ENCODE measurements at regions not wholly inside any gene's neighbourhood (a gene's known extent, or its start where the extent isn't known, plus 50 kb on each side); places are given as distances from the start of the nearest gene placed in this dataset.

DNA sequence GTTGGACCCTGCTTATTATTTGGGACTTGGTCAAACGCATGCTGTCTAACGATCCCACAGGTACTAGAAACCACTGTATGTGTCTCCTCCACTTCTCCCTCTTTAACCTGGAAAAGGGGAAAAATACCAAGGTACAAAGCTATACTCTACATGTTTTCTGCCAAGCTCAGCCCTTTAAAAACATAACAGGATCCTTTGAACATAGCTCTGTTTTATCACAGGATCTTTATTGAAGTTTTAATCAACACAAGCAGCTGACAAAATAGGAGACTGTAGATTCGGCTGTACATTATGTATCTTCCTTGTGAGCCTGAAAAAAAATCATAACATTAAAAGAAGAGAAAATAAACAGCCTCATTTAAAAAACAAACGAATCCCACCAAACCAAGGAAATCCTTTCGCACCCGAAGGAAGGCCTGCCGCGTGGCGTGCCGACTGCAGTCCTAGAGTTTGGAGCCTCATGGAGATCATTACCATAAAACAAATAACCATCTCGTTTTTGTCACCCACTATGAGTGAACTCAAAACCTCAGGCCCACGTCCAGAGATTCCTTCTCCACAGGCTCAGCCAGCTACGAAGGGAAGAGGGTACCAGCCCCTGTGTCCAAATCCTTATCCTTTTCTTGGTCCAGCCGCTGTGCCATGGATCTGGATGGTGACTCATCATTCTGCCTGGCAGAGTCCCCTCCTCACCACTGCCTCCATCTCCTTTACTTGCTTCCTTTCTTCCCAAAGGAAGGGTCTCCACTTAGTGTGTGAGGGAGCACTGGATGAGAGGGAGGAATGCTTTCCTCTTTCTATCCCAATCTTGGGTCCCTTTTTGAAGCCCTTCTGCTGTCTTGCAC lies 651.1 kb downstream of the CCDC171 start:
- no peak for DNase-seq

DNA sequence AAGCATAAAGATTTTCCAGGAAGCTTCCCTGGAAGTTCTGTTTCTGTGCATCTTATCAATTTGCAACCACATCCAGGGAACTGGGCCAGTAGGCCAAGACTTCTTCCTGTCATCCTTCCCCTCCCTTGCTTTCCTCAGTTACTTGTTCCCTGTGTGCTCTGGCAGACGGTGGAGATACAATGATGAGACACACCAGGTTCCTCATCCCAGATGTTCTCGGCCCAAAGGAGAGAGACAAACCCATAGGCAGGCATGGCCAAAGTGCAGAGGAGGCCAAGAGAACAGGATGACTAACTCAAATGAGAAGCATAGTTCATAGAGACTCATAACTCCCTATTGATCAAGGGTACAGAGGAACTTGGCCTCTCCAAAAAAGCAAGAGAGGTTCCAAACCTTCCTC lies 652.6 kb downstream of the CCDC171 start:
- DNase-seq: no peak

DNA sequence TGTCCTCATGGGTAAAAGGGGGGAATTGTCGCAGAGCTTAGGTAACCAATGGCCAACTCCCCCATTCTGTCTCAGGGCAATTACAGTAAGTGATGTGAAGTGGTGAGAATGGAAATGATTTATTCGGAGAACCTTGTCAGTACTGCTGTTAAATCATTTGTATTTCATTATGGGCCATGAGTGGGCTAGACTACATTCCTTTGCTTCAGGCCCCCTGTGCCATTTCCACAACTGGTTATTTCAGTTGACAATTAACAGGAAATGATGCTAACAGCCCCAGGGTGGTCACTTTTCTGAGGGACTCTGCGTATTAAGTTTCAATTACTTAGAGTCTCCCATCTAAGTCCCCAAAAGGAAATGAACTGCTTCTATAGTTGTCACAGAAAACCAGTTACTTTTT lies 653.7 kb downstream of the CCDC171 start:
- no peak for DNase-seq

DNA sequence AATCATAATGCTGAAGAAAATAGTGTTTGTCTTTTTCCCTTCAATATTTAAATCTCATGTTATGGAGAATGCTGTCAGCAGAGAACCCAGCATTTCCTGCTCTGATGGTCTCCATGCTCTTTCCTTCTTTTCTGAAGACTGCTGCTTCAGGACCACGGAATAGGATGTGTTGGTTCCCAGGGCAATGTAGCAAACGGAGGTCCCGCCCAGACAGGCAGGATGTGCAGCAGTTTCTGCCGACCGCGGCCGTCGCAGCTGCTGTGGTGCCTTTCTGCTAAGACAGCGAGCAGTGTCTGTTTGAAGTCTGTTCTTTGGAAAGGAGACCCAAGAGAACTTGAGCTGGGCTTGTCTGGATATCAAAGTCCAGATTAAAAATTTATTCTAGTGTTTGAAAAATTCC lies 654.3 kb downstream of the CCDC171 start:
- no peak for DNase-seq

DNA sequence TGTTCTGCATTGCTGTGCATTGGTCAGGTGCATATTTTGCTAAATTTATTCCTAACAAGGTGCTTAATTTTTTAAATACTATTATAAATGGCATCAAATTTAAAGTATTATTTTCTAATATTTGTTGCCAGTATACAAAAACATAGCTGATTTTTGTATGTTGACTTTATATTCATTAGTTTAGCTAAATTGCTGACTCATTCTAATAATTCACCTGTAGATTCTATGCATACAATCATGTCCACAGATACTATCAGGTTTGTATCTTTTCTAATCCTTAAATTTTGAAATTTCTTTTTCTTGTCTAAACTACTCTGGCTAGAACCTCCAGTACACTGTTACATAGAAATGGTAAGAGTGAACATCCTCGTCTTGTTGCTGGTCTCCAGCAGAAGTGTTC lies 657.6 kb downstream of the CCDC171 start:
- DNase-seq: no peak

DNA sequence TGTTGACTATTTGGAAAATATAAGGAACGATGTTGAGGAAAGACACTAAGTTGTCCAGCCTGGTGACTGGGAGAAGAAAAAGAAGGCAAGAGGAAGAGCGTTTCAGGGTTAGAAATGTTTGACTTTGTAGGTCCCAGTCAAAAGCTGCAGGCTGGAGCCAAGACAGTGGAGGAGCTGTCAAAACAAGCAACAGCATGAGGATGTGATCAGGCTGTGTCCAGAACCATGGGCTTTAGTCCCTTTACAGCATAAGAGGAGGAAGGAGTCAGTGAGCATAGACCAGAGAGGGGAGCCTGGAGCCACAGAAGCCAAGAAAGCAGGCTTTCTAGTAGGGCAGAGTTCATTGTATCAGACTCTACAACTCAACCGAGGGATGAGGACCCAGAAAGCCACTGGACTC lies 658.5 kb downstream of the BNC2 start:
- no peak for DNase-seq

DNA sequence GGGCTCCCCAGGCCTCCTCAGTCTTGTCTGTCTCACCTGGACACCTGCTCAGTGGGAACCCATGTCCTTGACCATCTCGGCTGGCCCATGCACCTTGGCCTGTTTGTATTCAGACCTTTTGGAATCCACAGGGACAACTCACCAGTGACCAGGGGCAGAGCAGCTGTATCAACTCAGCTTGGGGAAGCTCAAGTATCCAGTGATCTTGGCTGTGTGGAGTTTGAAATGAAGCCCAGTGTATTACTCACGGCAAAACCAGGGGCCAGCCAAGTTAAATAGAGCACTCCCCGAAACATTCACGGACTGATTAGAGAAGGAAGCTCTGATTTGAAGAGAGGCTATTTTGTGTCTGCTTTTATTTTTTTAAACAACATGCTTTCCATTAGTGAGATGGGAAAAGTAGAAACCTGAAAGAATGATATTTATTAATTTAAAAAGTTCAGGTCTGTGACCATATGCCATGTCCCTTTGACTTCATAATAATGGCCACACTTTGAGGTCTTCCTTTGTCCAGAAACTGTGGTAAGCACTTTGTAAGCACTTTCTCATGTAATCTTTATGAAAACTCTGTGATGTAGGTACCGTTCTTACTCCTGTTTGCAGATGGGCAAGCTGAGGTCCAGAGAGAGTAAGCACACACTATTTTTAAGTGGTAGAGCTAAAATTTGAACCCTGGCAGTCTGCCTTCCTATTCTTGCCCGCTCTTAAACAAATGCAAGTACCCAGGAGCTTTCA lies 656.5 kb downstream of the BNC2 start:
- DNase-seq: no peak

DNA sequence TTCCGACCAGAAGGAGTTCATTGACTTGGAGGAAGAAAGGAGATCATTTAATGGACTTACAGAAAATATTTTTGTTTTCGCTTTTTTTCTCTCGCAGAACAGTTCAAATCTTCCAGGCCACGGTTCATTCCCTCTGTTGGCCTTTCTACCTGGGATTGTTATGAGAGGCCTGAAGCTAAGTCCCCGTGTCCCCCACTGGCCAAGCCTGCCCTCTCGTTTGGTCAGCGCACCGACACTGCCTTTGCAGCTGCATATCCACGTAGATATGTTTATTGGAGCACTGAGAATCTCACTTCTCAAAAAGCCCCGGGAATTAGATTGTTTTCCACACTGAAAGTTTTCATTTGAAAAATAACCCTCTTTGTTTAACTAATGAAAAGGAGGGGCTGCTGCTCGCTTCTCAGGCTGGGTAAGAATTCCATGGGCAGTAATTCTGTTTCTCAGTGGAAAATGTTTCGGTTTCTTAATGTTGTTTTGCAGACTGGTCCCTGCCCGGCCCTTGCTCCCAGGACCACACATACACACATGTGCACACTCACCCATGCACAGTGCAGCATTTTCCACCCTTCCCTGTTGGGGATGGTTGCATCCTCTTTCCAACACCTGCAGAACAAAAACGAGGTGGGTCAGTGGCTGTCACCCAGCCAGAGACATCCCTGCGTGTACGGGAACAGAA lies 655.7 kb downstream of the BNC2 start:
- no peak for DNase-seq

DNA sequence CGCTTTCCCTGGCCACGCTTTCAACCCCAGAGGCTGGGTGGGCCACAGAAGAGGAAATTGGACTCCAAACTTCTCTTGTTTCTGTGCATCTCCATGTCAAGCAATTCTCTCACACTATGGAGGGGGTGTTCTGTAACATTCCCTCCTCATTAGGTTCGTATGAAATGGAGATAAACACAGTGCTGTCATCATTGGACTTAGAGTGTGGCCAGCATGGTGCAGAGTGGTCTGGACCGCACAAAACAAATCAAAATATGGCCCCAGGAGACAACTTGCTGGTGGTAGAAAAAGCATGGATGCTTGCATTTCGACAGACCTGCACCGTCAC lies 655.2 kb downstream of the BNC2 start:
- DNase-seq: no peak

DNA sequence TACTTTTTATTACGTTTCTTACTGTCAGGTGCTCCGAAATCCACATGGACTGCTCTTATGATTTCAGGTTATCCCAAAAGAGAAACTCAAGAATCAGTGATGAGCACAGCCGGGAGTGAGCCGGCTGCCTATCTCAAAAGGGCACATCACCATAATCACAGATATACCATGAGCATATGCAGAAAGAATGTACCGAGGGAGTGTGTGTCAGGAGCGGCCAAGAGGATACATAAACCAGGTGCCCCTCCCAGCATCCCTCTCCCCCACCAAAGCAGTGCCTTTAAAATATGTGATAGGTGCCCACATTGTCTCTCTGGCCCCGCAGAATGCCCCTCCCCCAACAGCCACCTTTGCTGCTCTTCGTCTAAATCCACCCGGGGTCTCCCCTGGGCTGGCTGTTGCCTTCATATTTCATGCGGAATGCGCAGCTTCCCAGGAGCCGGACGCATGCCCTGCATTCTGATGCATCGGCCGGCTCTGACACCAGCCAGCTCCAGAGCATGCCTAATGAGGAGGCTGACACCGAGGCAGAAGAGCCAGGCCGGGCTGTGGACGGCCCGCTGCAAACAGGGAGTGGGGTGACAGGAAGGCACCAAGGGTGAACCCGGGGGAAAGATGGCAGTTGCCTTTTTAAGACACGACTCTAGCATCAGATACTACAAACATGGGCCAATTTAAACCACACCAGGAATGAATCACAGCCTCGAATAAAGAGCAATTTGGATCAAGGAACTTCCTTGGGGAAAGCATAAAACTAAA lies 652.3 kb downstream of the BNC2 start:
- DNase-seq: no peak

DNA sequence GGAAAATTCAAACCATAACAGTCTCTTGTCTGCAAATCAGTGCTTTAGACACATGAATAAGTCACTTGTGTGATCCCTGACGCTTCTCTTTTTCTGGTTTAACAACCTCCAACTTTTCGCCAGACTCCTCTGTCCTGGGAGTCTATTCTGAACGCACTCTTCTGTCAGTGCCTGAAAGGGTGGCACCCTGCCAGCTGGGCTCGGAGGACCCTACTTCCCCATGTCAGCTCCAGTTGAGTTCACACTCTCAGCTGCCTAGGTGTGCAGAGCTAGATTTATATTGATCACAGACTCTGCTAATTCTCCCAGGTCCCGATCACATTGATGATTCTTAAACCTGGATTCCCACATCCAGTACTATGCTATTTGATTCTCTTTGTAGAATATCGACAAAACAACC lies 649.1 kb downstream of the BNC2 start:
- no peak for DNase-seq

DNA sequence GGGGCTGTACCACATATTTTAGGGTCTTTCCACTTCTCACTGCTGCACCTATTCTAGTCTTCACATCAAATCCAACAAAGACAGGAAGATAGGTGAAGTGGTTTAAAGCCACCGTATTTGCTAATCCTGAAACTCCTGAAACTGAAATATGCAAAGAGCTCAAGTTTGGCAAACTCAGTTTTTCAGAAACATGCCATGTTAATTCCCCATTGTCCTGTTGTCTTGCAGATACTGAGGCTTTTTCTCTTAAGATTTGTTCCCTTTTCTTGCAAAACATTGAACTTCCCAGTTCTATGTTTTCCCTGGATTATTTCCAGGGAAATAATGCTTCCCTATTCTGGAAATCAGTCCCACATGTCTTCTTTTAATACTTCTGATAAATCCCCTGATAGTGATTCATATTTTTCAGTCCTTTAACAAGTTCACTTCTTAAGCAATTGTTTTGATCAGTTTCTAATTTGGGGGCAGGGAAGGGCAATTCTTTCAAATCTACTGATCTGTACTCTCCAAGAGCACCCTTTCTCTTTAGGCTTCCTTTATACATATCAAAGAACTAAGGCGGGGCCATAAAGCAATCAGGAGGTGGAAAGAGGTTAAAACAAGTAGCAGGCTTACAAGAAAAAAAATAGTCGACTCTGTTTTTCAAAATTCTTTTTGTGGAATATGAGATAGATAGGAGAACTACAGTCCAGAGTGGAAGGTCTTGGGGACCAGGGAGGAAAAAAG lies 648.5 kb downstream of the BNC2 start:
- DNase-seq: no peak

DNA sequence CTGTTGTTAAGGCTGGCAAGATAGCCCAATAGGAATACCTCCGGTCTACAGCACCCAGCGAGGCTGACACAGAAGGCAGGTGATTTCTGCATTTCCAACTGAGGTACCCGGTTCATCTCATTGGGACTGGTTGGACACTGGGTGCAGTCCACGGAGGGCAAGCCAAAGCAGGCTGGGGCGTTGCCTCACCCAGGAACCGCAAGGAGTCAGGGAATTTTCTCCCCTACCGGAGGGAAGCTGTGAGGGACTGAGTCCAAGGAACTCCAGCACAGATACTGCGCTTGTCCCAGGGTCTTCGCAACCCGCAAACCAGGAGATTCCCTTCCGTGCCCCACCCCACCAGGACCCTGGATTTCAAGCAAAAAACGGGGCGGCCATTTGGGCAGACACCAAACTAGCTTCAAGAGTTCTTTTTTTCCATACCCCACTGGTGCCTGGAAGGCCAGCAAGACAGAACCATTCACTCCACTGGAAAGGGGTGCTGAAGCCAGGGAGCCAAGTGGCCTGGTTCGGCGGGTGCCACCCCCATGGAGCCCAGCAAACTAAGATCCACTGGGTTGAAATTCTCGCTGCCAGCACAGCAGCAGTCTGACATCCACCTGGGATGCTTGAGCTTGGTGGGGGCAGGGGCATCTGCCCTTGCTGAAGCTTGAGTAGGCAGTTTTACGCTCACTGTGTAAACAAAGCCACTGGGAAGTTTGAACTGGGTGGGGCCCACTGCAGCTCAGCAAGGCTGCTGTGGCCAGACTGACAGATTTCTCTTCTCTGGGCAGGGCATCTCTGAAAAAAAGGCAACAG lies 647.2 kb downstream of the BNC2 start:
- no peak for DNase-seq

DNA sequence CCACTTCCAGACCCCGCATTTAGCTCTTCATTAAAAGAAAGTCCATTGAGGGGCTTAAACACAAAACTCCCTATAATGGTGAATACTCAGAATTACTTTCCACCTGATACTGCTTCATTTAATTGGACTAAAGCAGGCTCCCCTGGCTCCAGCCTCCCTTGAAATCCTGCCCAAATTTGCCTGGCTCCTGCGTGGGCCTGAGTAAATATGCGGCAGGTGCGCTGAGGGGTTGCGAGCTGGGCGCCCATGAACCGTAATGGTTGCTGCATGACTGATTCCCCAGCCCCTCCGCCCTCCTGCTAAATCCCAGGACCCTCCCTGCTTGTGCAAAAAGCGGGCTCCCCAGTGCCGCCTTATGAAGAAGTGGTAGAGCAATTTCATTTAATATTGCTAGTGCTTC lies 639.7 kb downstream of the BNC2 start:
- DNase-seq: no peak

DNA sequence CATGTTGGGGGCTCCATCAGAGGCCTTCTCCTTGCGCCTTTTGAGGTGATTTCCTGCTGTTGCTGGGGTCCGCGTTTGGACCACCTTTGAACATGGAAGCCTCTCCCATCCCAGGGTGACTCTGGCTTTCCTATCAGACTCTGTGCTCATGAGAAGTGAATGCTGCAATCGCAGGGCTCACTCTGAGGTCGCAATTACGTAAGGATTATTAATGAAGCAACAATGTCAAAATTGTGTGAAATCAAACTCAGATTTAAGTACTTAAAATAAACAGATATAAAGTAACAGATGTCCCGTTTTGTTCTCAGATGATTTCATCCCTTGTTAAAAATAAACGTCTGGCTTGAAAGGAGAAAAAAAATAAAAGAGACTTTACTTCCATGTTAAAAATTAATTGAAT lies 634.2 kb downstream of the BNC2 start:
- no peak for DNase-seq

DNA sequence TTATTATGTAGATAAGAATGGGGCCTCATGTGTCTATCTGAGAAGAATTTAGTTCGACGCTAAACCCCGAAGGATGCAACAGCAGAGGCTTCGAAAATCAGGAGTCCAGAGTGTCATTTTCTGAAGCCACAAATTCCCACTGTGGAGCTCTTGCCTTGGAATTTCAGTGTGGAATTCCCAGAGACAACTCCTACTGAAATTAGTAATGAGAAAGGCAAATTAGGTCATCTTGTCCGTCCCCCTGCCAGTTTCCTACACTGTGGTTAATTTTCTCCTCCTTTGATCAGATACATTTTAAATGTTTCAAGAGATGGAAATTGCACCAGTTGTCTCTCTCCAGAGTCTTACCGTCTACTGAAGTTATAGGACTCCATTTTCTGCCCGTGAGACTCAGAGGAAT lies 633.6 kb downstream of the BNC2 start:
- DNase-seq: no peak

DNA sequence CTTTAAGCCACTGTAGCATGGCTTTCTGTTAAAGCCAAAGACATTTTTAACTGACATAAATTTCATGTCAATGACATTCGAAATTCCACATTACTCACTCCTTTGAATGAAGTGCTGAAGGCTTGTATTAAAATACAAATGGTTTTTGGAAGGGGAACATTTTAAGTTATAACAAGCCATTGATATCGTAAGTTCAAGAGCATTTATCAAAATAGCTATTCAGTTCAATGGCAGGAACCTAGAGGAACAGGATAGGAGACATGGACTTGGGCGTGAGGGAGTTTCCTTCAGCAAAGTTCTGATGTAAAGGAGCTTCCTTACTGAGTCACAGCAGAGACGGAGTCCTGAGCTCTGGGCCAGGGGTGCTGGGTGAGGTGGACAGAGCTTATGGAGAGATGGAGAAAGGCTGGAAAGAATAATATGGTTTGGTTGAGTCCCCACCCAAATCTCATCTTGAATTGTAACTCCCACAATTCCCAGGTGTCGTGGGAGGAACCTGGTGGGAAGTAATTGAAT lies 631.8 kb downstream of the BNC2 start:
- DNase-seq: no peak

DNA sequence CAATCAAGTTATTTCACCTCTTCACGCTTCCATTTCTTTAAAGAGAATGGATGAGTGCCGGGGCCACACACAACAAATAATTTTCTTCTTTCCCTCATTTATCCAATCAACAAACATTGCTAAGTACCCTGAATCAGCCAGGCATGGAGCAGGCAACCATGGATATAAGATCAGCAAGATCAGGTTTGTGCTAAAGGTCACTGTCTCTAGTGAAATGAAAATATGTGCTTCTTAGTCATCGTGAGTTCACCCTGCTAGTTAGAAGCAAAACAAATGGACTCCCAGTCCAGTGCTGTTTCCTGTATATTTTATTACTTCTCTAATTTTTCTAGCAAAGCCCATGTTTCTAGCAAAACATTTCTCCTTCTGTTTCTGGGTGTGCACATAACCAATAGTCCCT lies 629.2 kb downstream of the BNC2 start:
- DNase-seq: no peak

DNA sequence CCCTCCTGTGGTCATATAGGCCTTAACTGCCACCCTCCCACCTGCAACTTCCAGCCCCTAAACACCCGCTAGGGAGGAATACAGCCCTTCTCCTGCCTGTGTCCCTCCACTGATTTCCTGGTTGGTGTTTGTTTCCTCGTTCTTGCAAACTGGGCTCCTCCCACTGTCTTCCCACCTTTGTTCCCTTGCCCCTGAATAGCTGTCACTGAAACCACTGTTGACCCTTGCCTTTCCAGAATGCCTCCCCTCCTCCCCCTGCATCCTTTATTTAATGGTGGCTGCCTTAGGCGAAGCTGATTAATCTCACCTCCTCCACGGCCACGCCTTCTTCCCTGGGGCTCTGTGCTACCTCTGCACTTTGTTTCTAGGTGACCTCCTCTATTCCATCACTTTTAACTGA lies 626.7 kb downstream of the BNC2 start:
- no peak for DNase-seq

DNA sequence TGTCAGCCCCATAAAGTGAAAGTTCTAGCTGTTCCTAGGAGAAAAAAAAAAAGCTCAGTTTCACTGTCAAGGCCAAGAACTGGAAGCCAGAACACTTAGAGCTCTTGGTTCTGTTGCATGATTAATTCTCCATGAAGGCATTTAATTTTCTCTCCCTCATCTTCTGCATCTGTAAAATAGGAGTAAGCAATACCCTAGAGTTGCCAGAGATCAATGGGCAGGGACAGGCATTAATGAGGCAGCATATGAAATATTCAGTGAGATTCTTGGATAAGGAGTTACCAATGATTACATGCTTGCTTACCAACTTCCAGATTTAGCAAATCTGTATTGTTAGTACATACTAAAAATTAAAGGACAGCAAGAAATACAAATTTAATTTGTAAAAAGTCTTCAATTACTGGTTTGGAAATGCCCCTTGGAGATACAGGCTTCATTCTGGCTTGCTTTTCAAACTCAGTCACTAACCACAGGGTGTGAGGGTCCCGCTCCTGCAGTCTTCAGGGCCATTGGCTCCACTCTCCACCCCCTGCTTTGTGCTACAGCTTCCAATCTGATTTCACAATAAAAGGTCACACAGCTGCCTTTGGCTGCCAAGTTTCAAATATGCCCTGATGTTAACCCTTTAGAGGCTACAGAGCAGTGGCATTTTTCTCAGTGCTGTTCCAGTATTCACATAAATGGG lies 624.6 kb downstream of the BNC2 start:
- no peak for DNase-seq

DNA sequence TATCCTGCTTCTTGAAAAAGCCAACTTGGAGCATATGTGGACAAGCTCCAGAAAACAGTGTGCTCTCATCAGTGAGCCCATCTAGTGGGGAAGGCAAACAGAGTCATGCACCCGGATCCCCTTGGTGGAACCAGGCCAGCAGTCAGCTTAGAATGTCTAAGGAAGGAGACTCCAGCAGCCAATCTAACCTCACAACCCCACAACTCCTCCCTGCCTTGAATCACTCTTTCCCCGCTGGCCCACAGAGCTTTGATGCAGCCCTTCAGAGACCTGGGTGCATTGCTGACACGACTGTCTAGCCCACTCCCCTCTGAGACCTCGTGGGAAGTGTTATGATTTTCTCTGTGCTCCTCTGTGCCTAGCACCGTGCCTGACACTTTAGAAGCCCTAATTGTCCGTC lies 623.7 kb downstream of the BNC2 start:
- no peak for DNase-seq

All from CD4-positive, alpha-beta T cell treated with Interleukin-15 for 1 hour (primary cell).